H9 (cell line): ENCODE measurements at regions not wholly inside any gene's neighbourhood (a gene's known extent, or its start where the extent isn't known, plus 50 kb on each side); places are given as distances from the start of the nearest gene placed in this dataset.

Experiments
- DNase-seq: peaks from one replicate; pipeline ENCODE4 v3.0.0-alpha.2; 2017
- H2AFZ ChIP-seq: one replicate; pipeline ENCODE4 v1.6.1; 2013; ENCODE audit warnings: mild to moderate bottlenecking, low read length, control low read depth, moderate library complexity
- H2AK5ac ChIP-seq: 2 replicates; pipeline ENCODE4 v1.6.1; 2013; ENCODE audit warnings: low read length, control low read depth, mixed read lengths; ENCODE audit not compliant: insufficient read length
- H2BK120ac ChIP-seq: one replicate; pipeline ENCODE4 v1.6.1; 2013; ENCODE audit warnings: low read depth, mild to moderate bottlenecking, low read length, control low read depth, inconsistent platforms; ENCODE audit not compliant: poor library complexity, severe bottlenecking
- H2BK12ac ChIP-seq: 2 replicates; pipeline ENCODE4 v1.6.1; 2013; ENCODE audit warnings: low read length, control low read depth, mixed read lengths, low read depth; ENCODE audit not compliant: insufficient read length
- H2BK15ac ChIP-seq: 2 replicates; pipeline ENCODE4 v1.6.1; 2013; ENCODE audit warnings: low read depth, low read length, control low read depth
- H2BK20ac ChIP-seq: one replicate; pipeline ENCODE4 v1.6.1; 2013; ENCODE audit warnings: low read depth, mild to moderate bottlenecking, low read length, control low read depth, inconsistent platforms; ENCODE audit not compliant: poor library complexity, severe bottlenecking
- H2BK5ac ChIP-seq: 2 replicates; pipeline ENCODE4 v1.6.1; 2013; ENCODE audit warnings: low read length, control low read depth, mixed read lengths; ENCODE audit not compliant: insufficient read length
- H3K14ac ChIP-seq: 2 replicates; pipeline ENCODE4 v1.6.1; 2013; ENCODE audit warnings: low read length, control low read depth; ENCODE audit not compliant: insufficient read depth
- H3K18ac ChIP-seq: 2 replicates; pipeline ENCODE4 v1.6.1; 2013; ENCODE audit warnings: low read depth, mild to moderate bottlenecking, mixed read lengths, low read length, control low read depth; ENCODE audit not compliant: insufficient read length
- H3K23ac ChIP-seq: 2 replicates; pipeline ENCODE4 v1.6.1; 2013; ENCODE audit warnings: low read length, control low read depth, mixed read lengths, low read depth; ENCODE audit not compliant: insufficient read length
- H3K23me2 ChIP-seq: 2 replicates; pipeline ENCODE4 v1.6.1; 2013; ENCODE audit warnings: low read depth, mild to moderate bottlenecking, mixed read lengths, low read length, control low read depth; ENCODE audit not compliant: insufficient read length, poor library complexity, severe bottlenecking
- H3K27ac ChIP-seq: 2 replicates; pipeline ENCODE4 v1.5.1; 2013; ENCODE audit warnings: low read length, control low read depth, mixed read lengths, low read depth; ENCODE audit not compliant: insufficient read length
- H3K27me3 ChIP-seq: 2 replicates; pipeline ENCODE4 v1.6.1; 2013; ENCODE audit warnings: low read length, control low read depth, inconsistent platforms; ENCODE audit not compliant: insufficient read depth
- H3K4ac ChIP-seq: 2 replicates; pipeline ENCODE4 v1.6.1; 2013; ENCODE audit warnings: low read depth, mild to moderate bottlenecking, control low read depth, inconsistent platforms, low read length, moderate library complexity
- H3K4me1 ChIP-seq: 2 replicates; pipeline ENCODE4 v1.6.1; 2013; ENCODE audit warnings: low read length, control low read depth, inconsistent platforms; ENCODE audit not compliant: insufficient read depth
- H3K4me2 ChIP-seq: 2 replicates; pipeline ENCODE4 v1.6.1; 2013; ENCODE audit warnings: low read length, control low read depth, mixed read lengths; ENCODE audit not compliant: insufficient read length, insufficient read depth
- H3K56ac ChIP-seq: 2 replicates; pipeline ENCODE4 v1.6.1; 2013; ENCODE audit warnings: low read depth, mild to moderate bottlenecking, mixed read lengths, low read length, control low read depth; ENCODE audit not compliant: insufficient read length
- H3K79me1 ChIP-seq: 2 replicates; pipeline ENCODE4 v1.6.1; 2013; ENCODE audit warnings: low read depth, mild to moderate bottlenecking, moderate library complexity, low read length, control low read depth, inconsistent platforms; ENCODE audit not compliant: insufficient read depth, poor library complexity, severe bottlenecking
- H3K79me2 ChIP-seq: 2 replicates; pipeline ENCODE4 v1.6.1; 2013; ENCODE audit warnings: low read length, control low read depth, inconsistent platforms; ENCODE audit not compliant: insufficient read depth
- H3K9ac ChIP-seq: 2 replicates; pipeline ENCODE4 v1.6.1; 2013; ENCODE audit warnings: low read length, control low read depth, mixed read lengths; ENCODE audit not compliant: insufficient read length; ENCODE audit errors: extremely low read depth
- H3K9me3 ChIP-seq: one replicate; pipeline ENCODE4 v1.6.1; 2013; ENCODE audit warnings: low read depth, low read length, inconsistent platforms; ENCODE audit not compliant: control insufficient read depth
- H3T11ph ChIP-seq: one replicate; pipeline ENCODE4 v1.6.1; 2013; ENCODE audit warnings: mild to moderate bottlenecking, low read length, control low read depth, inconsistent platforms
- H4K20me1 ChIP-seq: one replicate; pipeline ENCODE4 v1.6.1; 2013; ENCODE audit not compliant: control insufficient read depth, insufficient read length, insufficient read depth
- H4K5ac ChIP-seq: 2 replicates; pipeline ENCODE4 v1.6.1; 2013; ENCODE audit warnings: low read depth, mild to moderate bottlenecking, mixed read lengths, low read length, control low read depth; ENCODE audit not compliant: insufficient read length
- H4K8ac ChIP-seq: replicated peaks from 2 replicates; pipeline ENCODE4 v1.6.1; 2013; ENCODE audit warnings: low read length, control low read depth, mixed read lengths, low read depth; ENCODE audit not compliant: insufficient read length
- H4K91ac ChIP-seq: 2 replicates; pipeline ENCODE4 v1.6.1; 2013; ENCODE audit warnings: low read depth, mild to moderate bottlenecking, moderate library complexity, mixed read lengths, low read length, control low read depth; ENCODE audit not compliant: insufficient read length
- H3K27ac Mint-ChIP-seq, 3 experiments: 2 replicates in 2 of 3; 3 replicates in 1 of 3; pipeline ENCODE4 v1.8.0; 2020 to 2021; ENCODE audit warnings: mixed read lengths in 3 of 3, mild to moderate bottlenecking in 1 of 3, moderate library complexity in 1 of 3
- H3K27me3 Mint-ChIP-seq: 2 replicates; pipeline ENCODE4 v1.8.0; 2021; ENCODE audit warnings: low read depth, mild to moderate bottlenecking, moderate library complexity, mixed read lengths
- H3K36me3 Mint-ChIP-seq, 3 experiments: 2 replicates in 2 of 3; 3 replicates in 1 of 3; pipeline ENCODE4 v1.8.0; 2020 to 2021; ENCODE audit warnings: low read depth in 3 of 3, mixed read lengths in 3 of 3; ENCODE audit not compliant: insufficient read depth in 1 of 3
- H3K4me1 Mint-ChIP-seq, 2 experiments: 2 replicates each; pipeline ENCODE4 v1.8.0; 2020; ENCODE audit warnings: mixed read lengths in 2 of 2
- H3K4me3 Mint-ChIP-seq, 2 experiments: 2 replicates in 1 of 2; 3 replicates in 1 of 2; pipeline ENCODE4 v1.8.0; 2020 to 2021; ENCODE audit warnings: mild to moderate bottlenecking in 2 of 2, mixed read lengths in 2 of 2, moderate library complexity in 1 of 2
- H3K9me3 Mint-ChIP-seq, 2 experiments: 2 replicates in 1 of 2; 3 replicates in 1 of 2; pipeline ENCODE4 v1.8.0; 2020; ENCODE audit warnings: mild to moderate bottlenecking in 2 of 2, mixed read lengths in 2 of 2, moderate library complexity in 1 of 2
- CTCF ChIP-seq: fragments of 200-600 bp; sonication (generic); conservative IDR thresholded peaks from 3 replicates; pipeline ENCODE4 v1.8.0; 2021; ENCODE audit warnings: antibody characterized with exemption, mild to moderate bottlenecking
- WGBS: extraction: QIAGEN DNeasy Blood & Tissue Kit; methylation state at CpG from one replicate; pipeline ENCODE4 v1.1.7; 2013; ENCODE audit warnings: missing lambda C conversion rate, low lambda C conversion rate, mixed read lengths; ENCODE audit not compliant: insufficient read length; ENCODE audit errors: extremely low coverage; 5-methylcytosine and 5-hydroxymethylcytosine counted together

DNA sequence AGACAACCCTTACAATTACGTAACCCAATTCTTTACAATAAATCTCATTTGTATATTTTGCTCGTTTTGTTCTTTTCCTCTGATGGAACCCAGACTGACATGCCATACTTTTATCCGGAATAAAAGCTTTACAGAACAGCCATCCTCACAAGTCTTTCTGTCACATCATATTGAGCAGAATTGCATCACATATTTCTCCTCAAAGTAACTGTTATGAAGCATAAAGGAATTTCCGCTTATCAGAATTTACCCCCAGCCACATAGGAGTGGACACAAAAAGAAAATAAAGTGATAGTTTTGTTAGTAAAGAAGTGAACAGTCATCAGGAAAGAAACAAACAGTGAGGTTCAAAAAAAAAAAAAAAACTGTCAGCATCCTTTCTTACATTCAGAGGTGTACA is 539.5 kb upstream of the LUZP2 start:
- Histone ChIP-seq H4K8ac (no peak overlapping the region), H2BK12ac (no peak overlapping the region), H3K4ac (no peak overlapping the region), H3K79me1 (no peaks in the 10 kb centered on the region), H3K14ac (no peak overlapping the region), H3K27ac (no peak overlapping the region), H2AK5ac (no peak overlapping the region), H3K56ac (no peak overlapping the region), H3K9ac (no peak overlapping the region), H3K23ac (no peak overlapping the region), H3K4me1 (peaks cover 3% of the 10 kb centered on the region; the same call in 1 of the 2 replicates), H4K5ac (no peak overlapping the region), H2BK5ac (no peak overlapping the region), H3K9me3 (no peaks in the 10 kb centered on the region), H3K23me2 (no peaks in the 10 kb centered on the region), H3K79me2 (no peaks in the 10 kb centered on the region), H4K20me1 (no peaks in the 10 kb centered on the region), H2BK120ac (no peak overlapping the region), H3K27me3 (no peaks in the 10 kb centered on the region), H2BK20ac (no peak overlapping the region), H2AFZ (no peak overlapping the region), H3K18ac (no peak overlapping the region), H3T11ph (no peak overlapping the region), H3K4me2 (no peak overlapping the region), H2BK15ac (no peak overlapping the region), H4K91ac (no peak overlapping the region)
- 100% methylated on average over 2 of the region's 4 CpGs for WGBS
- Mint-ChIP-seq H3K4me1 (peaks cover 23 to 27% of the 10 kb centered on the region in 2 experiments), H3K9me3 (peaks cover 0 to under 1% of the 10 kb centered on the region in 2 experiments; a peak in 1 of 5 replicates), H3K27me3 (no peaks in the 10 kb centered on the region), H3K36me3 (peaks cover 0 to 3% (median 0%) of the 10 kb centered on the region in 3 experiments; a peak in 3 of 7 replicates), H3K4me3 (no peak overlapping the region), H3K27ac (no peak overlapping the region)
- TF ChIP-seq CTCF, result no peak
- no peak for DNase-seq
